GM04504 (cell line): ENCODE measurements at regions not wholly inside any gene's neighbourhood (a gene's known extent, or its start where the extent isn't known, plus 50 kb on each side); places are given as distances from the start of the nearest gene placed in this dataset.
"Not testable (repeated sequence)": the region's sequence is repeated elsewhere in the genome, so short reads cannot be mapped to it uniquely, and the experiment has no call there.

Experiments used
- DNase-seq: peaks from one replicate; pipeline ENCODE4 v3.0.0-alpha.2; 2012; ENCODE audit warnings: low read depth

GRCh38 chr14:30443368-30444007, 115.5 kb upstream of the G2E3 start:
- peak; percentile 4 for DNase-seq

- no peak for DNase-seq
These were observed 114.5 kb upstream of the G2E3 start for GRCh38 chr14:30444451-30444850.

DNA sequence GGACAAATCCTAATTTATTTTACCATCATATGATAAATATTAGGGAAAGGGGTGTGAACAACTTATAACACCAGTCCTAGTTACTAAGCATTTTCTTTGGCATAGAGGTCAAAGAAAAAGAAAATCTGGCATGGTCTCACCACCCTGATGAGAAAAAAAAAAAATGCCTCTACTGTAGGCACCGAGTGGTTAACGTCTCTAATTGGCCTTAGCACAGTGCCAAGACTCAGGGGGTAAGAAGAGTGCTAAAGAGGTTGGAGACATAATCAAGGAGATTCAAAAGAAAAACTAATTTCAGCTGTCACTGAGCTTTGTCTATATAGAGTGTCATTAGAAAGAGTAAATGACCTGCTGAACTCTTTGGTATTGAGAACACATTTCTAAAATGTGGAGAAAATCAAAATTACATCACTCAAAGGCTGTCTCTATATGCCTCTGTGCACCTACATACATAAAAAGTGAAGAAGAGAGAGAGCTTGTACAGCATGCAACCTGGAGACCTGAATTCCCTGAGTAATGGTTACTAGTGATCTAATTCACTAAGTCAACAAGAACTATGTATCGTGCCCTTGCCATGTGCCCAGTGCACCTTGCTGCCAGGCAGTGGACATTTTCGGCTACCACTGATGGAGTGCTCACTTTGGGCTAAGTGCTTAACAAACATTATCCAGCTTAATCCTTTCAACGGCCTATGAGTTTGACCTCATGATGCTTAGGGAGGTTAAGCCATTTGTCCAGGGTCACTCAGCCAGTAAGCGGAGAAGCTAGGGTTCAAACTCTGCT, 113.8 kb upstream of the G2E3 start:
- no peak for DNase-seq

- DNase-seq, result no peak
These were observed 113.1 kb upstream of the G2E3 start for GRCh38 chr14:30445852-30446251.

DNA sequence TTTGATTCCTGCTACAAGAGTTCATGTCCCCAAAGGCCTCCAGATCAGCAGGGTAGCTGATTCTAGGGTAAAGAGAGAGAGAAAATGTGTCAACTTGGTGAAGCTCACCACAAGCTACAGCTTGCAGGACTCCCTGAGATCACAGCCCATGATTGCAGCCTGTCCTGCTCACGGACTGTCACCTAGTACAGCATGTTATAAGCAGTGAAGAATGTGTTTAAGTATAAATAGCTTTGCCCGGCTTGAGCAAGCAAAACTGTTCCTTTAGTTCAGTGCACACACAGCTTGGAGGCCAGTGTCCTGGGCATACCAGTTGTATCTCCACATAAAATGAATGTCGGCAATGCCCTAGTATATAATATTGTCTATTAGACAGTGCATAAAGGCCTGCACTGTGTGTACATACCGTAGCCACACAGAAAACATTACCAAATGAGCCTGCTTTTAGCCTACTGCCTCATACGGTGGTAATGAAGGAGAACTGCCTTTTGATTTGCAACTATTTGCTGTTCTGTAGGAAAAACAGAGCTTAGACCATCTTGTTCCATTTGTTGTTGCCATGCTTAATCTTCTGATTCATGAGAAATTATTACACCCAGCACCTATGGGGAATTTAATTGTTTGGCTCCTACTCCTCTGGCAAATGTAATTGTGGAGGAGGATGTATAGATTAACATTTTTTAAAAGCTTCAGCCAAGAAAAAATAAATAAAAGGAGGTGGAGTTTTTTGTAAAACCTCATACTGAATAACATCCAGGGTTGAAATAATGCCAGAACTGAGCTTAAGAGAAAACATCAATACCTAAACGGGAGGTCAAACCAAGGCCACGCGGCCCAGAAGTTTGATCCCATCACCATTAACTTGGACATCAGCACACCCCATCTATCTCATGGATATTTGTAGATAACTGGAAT, 108.1 kb upstream of the G2E3 start:
- DNase-seq, result no peak

DNA sequence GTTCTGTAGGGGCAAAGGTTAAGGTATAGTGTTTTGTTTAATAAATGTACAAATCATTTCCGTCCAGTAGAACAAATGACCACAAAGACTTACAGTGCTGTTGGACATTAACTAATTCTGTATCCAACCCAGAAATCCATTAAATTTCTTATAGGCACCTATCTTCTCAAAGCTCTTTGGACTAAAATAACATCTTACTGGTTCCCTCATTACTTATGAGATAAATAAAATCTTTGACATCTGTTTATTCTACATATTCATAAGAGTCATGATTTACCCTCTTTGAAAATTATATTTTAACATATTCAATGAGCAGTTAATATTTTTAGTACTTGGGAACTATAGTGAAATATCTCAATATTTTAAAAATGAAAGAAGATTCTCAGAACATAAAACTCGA, 102.7 kb upstream of the G2E3 start:
- DNase-seq, result no peak

GRCh38 chr14:30462358-30462757, 96.6 kb upstream of the G2E3 start:
- no peak for DNase-seq

DNA sequence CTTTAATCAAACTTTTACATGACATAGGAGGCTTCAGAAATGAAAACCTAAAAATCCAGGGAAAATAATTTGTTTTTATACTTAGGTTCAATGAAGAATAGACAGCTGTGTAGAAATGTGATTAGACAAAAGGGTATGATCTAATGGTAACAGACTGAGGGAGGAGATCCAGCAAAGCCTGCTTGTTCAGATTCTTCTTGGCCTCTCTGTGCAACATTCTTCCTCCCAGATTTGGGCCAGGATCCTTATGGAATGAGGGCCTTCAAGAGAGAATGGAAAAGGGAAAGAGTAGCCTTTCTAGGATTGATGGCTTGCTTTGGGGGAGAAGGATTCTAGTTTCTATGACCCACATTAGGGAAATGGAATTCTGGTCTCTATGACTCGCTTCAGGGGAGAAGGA, 94.5 kb upstream of the G2E3 start:
- DNase-seq, result no peak

GRCh38 chr14:30468354-30468753, 90.6 kb upstream of the G2E3 start:
- DNase-seq, result no peak

DNA sequence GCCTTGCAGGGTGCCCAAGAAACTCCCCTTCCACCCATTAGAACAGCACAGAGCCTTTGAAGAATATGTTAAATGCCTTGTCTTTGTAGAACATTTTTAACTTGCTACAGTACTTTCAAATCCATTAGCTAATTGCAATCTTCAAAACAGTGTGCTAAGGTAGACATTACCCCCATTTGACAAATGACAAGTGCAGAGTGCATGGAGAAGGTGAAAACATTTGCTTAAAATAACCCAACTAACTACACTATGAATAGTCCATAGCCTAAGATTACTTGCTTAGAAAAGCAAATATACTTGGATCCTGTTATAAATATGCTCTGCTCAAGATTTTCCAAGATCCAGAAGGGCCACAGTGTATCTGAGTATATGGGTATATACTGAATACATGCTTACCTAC, 87.0 kb upstream of the G2E3 start:
- no peak for DNase-seq

GRCh38 chr14:30473846-30474696, 84.9 kb upstream of the G2E3 start:
- DNase-seq, result not testable (repeated sequence)

DNA sequence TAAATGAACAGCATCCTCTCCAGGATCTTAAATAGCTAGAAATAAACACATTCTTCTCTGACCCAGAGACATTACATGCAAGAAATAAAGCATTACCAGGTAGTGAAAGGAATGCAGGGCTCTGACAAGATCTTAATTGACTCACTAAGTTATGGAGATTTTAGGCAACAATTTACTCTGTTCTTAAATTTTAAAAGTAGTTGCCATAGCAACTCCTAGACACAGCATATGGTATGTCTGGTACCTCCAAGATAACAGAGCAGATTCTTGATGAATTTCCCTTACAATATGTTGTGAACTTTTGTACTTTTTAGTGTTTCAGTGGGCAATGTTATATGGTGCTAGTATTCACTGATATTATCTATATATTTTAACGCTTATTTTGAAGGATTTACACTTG, 76.7 kb upstream of the G2E3 start:
- DNase-seq, result no peak

- DNase-seq, result no peak
These were observed 74.8 kb upstream of the G2E3 start for GRCh38 chr14:30484201-30484600.

DNA sequence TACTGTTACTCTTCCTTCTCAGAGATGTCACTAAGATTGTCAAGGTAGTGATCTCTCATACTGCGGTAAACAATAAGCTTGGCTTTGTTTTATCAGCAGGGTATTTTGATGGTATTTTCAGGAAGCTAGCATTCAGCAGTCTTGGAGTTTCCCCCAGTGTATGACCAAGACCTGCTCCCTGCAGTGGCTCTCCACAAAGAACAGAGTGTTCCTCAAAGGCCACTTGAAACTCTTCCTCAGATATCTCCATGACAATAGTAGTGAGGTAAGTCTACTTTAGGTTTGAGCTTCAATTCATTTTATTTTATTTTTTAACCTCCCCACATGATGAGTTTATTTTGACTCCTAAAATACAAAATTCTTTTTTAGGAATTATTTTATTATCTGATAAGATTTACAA, 74.0 kb upstream of the G2E3 start:
- no peak for DNase-seq

DNA sequence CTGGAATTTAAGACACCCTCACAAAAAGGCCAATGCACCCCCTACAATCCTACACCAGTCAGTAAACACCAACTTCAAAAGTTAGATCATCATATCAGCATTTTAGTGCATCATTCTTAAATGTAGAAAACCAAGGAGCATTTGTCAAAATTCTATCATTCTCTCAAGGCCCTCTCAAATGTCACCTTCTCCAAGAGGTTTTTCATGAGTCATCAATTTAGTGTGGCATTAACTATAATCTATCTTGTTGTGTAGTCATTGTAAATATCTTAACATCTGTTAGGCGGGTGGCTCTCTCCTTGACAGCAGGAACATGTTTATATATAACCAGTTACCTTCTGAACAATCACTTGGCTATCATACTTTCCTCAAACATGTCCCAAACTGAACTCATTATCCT, 62.1 kb upstream of the G2E3 start:
- no peak for DNase-seq

- DNase-seq, result no peak
These were observed 59.6 kb upstream of the G2E3 start for GRCh38 chr14:30499358-30499757.

- DNase-seq, result no peak
These were observed 58.7 kb upstream of the G2E3 start for GRCh38 chr14:30500222-30500621.

DNA sequence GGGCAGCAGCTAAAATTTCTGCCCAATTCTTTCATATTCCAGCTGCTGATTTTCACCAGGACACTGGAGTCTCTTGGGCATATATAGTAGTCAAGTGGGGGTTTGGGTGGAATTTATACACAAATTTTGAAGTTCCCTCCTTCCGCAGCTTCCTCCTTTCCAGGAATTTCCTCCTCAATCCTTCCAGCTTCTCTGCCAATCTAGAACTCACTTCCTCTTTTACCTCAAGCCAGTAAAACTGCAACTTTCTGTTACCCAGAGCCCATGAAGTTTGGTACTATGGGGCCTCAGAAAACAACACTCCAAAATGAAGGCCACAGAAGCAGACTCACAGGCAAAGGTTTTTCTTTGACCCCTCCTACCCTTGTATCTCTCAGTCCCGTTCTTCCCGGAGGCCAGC, 51.7 kb upstream of the G2E3 start:
- no peak for DNase-seq
